Smooth muscle cell (in vitro differentiated cells): ENCODE measurements at regions not wholly inside any gene's neighbourhood (a gene's known extent, or its start where the extent isn't known, plus 50 kb on each side); places are given as distances from the start of the nearest gene placed in this dataset.

Experiments
- DNase-seq: peaks from one replicate; lab custom pipeline; 2025; ENCODE audit not compliant: unreplicated experiment; lab: John Stamatoyannopoulos, UW
- H2AFZ ChIP-seq: fragments of 200-600 bp; sonication (generic); 2 replicates; pipeline ENCODE4 v1.6.0; 2016; ENCODE audit warnings: antibody characterized with exemption, low read depth, mild to moderate bottlenecking
- H3F3A ChIP-seq: fragments of 200-600 bp; sonication (generic); 2 replicates; pipeline ENCODE4 v1.6.0; 2017; ENCODE audit warnings: antibody characterized with exemption, low read depth
- H3K27ac ChIP-seq: fragments of 200-600 bp; sonication (generic); 2 replicates; pipeline ENCODE4 v1.5.1; 2016; ENCODE audit warnings: low read depth, mild to moderate bottlenecking
- H3K27me3 ChIP-seq: fragments of 200-600 bp; sonication (generic); 2 replicates; pipeline ENCODE4 v1.6.1; 2016; ENCODE audit warnings: low read depth, mild to moderate bottlenecking
- H3K36me3 ChIP-seq: fragments of 200-600 bp; sonication (generic); 2 replicates; pipeline ENCODE4 v1.5.1; 2016; ENCODE audit warnings: low read depth
- H3K4me1 ChIP-seq: fragments of 200-600 bp; sonication (generic); 2 replicates; pipeline ENCODE4 v1.5.1; 2016; ENCODE audit warnings: low read depth
- H3K4me2 ChIP-seq: fragments of 200-600 bp; sonication (generic); 2 replicates; pipeline ENCODE4 v1.6.0; 2016; ENCODE audit warnings: mild to moderate bottlenecking
- H3K4me3 ChIP-seq: fragments of 200-600 bp; sonication (generic); 2 replicates; pipeline ENCODE4 v1.5.1; 2016; ENCODE audit warnings: mild to moderate bottlenecking
- H3K79me2 ChIP-seq: fragments of 200-600 bp; sonication (generic); 2 replicates; pipeline ENCODE4 v1.6.0; 2016; ENCODE audit warnings: low read depth, mild to moderate bottlenecking
- H3K9ac ChIP-seq: fragments of 200-600 bp; sonication (generic); 2 replicates; pipeline ENCODE4 v1.6.0; 2016; ENCODE audit warnings: low read depth
- H3K9me3 ChIP-seq: fragments of 200-600 bp; sonication (generic); replicated peaks from 2 replicates; pipeline ENCODE4 v1.5.1; 2016; ENCODE audit warnings: low read depth
- H4K20me1 ChIP-seq: fragments of 200-600 bp; sonication (generic); 2 replicates; pipeline ENCODE4 v1.6.0; 2016; ENCODE audit warnings: low read depth
- WGBS: methylation state at CpG from one replicate; pipeline ENCODE4 v1.1.7; 2016; ENCODE audit warnings: low lambda C conversion rate; 5-methylcytosine and 5-hydroxymethylcytosine counted together
- microRNA-seq: library from miRNA; unstranded; fragments of <30 nt; microRNA quantifications from one replicate; pipeline ENCODE4, GENCODE V29; 2016; ENCODE audit warnings: borderline number of aligned reads
- small RNA-seq: library from RNA; depleted of rRNA; stranded (forward); fragments of <200 nt; gene quantifications from one replicate; pipeline ENCODE3, GENCODE V24; 2014
- TF ChIP-seq, protein P1 (sequence below): fragments of 200-600 bp; sonication (generic); IDR thresholded peaks from 2 replicates; pipeline ENCODE4 v1.5.1; 2017; ENCODE audit warnings: borderline replicate concordance, mild to moderate bottlenecking, antibody characterized with exemption; ENCODE audit not compliant: insufficient read depth, poor library complexity, severe bottlenecking

GRCh38 chr10:43024524-43024923 is 52.3 kb upstream of the RET start:
- Histone ChIP-seq H3K79me2 (no peaks in the 10 kb centered on the region), H3K27me3 (peaks cover 21% of the 10 kb centered on the region), H3F3A (no peaks in the 10 kb centered on the region), H3K4me1 (no peaks in the 10 kb centered on the region), H3K4me3 (no peak overlapping the region), H3K36me3 (no peaks in the 10 kb centered on the region), H3K27ac (no peak overlapping the region), H3K4me2 (no peak overlapping the region), H4K20me1 (no peaks in the 10 kb centered on the region), H2AFZ (no peak overlapping the region), H3K9me3 (no peaks in the 10 kb centered on the region), H3K9ac (no peak overlapping the region)
- TF ChIP-seq, protein P1, sequence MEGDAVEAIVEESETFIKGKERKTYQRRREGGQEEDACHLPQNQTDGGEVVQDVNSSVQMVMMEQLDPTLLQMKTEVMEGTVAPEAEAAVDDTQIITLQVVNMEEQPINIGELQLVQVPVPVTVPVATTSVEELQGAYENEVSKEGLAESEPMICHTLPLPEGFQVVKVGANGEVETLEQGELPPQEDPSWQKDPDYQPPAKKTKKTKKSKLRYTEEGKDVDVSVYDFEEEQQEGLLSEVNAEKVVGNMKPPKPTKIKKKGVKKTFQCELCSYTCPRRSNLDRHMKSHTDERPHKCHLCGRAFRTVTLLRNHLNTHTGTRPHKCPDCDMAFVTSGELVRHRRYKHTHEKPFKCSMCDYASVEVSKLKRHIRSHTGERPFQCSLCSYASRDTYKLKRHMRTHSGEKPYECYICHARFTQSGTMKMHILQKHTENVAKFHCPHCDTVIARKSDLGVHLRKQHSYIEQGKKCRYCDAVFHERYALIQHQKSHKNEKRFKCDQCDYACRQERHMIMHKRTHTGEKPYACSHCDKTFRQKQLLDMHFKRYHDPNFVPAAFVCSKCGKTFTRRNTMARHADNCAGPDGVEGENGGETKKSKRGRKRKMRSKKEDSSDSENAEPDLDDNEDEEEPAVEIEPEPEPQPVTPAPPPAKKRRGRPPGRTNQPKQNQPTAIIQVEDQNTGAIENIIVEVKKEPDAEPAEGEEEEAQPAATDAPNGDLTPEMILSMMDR, result no peak
- WGBS, result 85% methylated on average over 3 of the region's 3 CpGs
- no peak for DNase-seq

DNA sequence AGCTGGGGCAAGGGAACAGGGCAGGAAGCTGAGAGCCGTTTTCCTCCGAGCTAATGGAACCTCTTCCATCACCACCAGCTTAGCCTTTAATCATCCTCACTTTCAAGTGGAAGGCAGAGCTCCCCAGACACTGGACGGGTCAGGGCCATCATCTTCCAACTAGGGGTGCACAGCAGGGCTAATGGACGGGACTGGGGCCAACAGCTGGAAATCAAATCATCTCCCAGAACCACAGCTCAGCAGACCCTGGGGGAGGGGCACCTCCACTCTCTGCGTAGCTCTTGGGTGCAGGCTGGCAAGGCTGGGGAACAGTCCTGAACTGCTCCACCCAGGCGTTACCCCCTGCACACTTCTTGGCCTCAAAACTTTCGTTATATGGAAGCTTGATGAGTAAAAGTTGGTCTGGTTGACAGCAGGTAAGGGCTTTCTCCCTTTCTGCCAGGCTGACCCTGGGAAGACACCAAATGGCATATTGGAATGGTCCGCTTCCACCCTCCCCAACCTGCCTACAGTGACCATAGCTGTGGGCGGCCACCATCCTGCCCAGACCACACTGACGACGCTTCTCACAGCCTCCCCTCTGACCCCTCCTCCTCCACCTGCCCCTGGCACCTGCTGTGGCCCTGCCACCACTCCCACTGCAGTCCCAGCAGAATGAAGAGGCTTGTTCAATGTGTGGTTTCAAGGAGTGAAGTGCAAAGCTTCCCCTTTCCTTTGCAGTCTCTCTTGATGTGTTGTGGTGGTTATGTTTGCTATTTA is 51.7 kb upstream of the RET start:
- no peak overlapping the region for H3K27ac ChIP-seq
- H3K4me2 ChIP-seq, result no peak overlapping the region
- H3K9ac ChIP-seq, result no peak overlapping the region
- H3F3A ChIP-seq, result no peaks in the 10 kb centered on the region
- no peaks in the 10 kb centered on the region for H4K20me1 ChIP-seq
- H2AFZ ChIP-seq, result no peak overlapping the region
- H3K4me3 ChIP-seq, result no peak overlapping the region
- no peaks in the 10 kb centered on the region for H3K9me3 ChIP-seq
- DNase-seq, result no peak
- H3K79me2 ChIP-seq, result no peaks in the 10 kb centered on the region
- H3K27me3 ChIP-seq, result peaks cover 21% of the 10 kb centered on the region
- H3K36me3 ChIP-seq, result no peaks in the 10 kb centered on the region
- TF ChIP-seq, protein P1, result no peak
- 83% methylated on average over 11 of the region's 11 CpGs for WGBS
- H3K4me1 ChIP-seq, result no peaks in the 10 kb centered on the region

DNA sequence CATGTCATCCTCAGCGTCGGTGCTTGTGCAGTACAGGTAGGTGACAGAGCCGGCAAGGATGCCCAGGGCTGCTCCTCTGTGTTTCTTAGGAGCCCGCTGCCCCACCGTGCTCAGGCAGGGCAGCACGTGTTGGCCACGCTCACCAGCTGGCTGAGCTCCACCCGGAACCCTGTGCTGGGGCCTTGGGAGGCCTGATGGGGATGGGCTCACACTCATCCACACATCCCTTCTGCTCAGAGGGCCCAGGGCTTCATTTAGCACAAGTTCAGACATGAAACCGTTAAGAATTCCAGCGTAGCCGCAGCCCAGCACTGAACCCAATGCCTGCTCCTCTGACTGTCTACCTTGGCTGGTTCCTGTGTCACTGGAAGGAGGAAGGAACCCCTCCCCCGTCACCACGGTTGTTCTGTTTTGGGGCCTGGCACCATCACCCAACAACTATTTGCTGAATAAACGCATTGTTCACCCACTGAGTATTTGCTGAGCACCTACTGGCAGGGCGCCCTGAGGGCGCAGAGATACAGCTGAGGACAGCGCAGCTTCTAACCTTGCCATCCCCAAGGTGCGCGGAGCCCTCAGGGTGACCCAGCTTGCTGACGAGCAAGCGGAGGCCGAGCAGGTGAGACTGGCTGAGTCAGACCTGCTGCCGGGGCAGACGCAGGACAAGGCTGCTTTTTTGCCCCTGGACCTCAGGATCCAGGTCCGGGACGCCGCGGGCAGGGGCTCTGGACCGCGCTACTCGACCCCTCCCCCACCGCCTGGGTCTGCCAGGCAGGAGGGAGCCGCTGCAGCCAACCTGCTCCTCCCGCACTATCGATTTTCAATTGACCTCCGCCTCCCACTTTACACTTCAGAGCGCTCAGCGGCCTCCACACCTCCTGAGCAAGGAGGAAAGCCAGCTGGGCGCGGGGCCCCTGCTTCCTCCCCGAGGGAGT is 50.6 kb upstream of the RET start:
- no peaks in the 10 kb centered on the region for H3K79me2 ChIP-seq
- TF ChIP-seq, protein P1, result no peak
- no peaks in the 10 kb centered on the region for H3K9me3 ChIP-seq
- H3K36me3 ChIP-seq, result no peaks in the 10 kb centered on the region
- no peaks in the 10 kb centered on the region for H3K4me1 ChIP-seq
- H3K4me2 ChIP-seq, result no peak overlapping the region
- H3F3A ChIP-seq, result no peaks in the 10 kb centered on the region
- no peak overlapping the region for H3K4me3 ChIP-seq
- no peak overlapping the region for H3K27ac ChIP-seq
- DNase-seq, result no peak
- H3K27me3 ChIP-seq, result peaks cover 21% of the 10 kb centered on the region
- H2AFZ ChIP-seq, result no peak overlapping the region
- 19% methylated on average over 41 of the region's 41 CpGs for WGBS
- H3K9ac ChIP-seq, result no peak overlapping the region
- H4K20me1 ChIP-seq, result no peaks in the 10 kb centered on the region

Small RNAs in the stretch of these regions (microRNA-seq; reads per million reads assigned to microRNA genes)
- gene MIR5100, result 2.9 reads per million

Small RNAs in the stretch of these regions (small RNA-seq; reads per million reads assigned to genes)
- gene MIR5100, result 0.18 reads per million
